ENCODE measurements at regions not wholly inside any gene's neighbourhood (a gene's known extent, or its start where the extent isn't known, plus 50 kb on each side); places are given as distances from the start of the nearest gene placed in this dataset.

GRCh38 chr2:126370201-126370600 is 285.8 kb upstream of the GYPC start:
- ATAC-seq (no peak), FAIRE-seq (no peak), DNase-seq (ENCODE audit: low read depth, low spot score) (no peak)
- Histone ChIP-seq H2AFZ (ENCODE audit: control insufficient read depth, low read depth, low read length) (no peak overlapping the region), H3K4me1 (ENCODE audit: control insufficient read depth, insufficient read depth, low read length) (no peaks in the 10 kb centered on the region), H3K4me3 (no peak overlapping the region), H3K9ac (ENCODE audit: control insufficient read depth, insufficient read depth, low read length) (no peak overlapping the region), H3K4me2 (ENCODE audit: control insufficient read depth, insufficient read depth) (no peak overlapping the region), H3K27me3 (replicated peaks in 1 of 2; ENCODE audit: control insufficient read depth in 2 of 2, insufficient read depth in 2 of 2, low read length in 1 of 2) (no peaks in the 10 kb centered on the region), H3K36me3 (ENCODE audit: control insufficient read depth in 2 of 2, insufficient read depth in 2 of 2, low read length in 1 of 2) (no peaks in the 10 kb centered on the region), H3K9me3 (replicated peaks; ENCODE audit: control insufficient read depth, insufficient read depth, low read length) (no peaks in the 10 kb centered on the region), H4K20me1 (ENCODE audit: control insufficient read depth, insufficient read depth) (no peaks in the 10 kb centered on the region), H3K79me2 (ENCODE audit: control insufficient read depth, insufficient read depth, low read length) (no peaks in the 10 kb centered on the region), H3K27ac (ENCODE audit: control insufficient read depth, insufficient read depth) (no peak overlapping the region)
- no peak for TF ChIP-seq TAF1 (IDR thresholded peaks at IDR 0.05; ENCODE audit: borderline replicate concordance, low read depth, low read length)
- no peak for TF ChIP-seq IKZF2 (IDR thresholded peaks at IDR 0.05)
- no peak for TF ChIP-seq SMARCA5 (IDR thresholded peaks at IDR 0.05)
- TF ChIP-seq CREM (IDR thresholded peaks at IDR 0.05; ENCODE audit: low read depth) = no peak
- TF ChIP-seq ETV6 (conservative IDR thresholded peaks at IDR 0.05 in 1 of 2, IDR thresholded peaks at IDR 0.05 in 1 of 2; ENCODE audit: borderline replicate concordance in 1 of 2, low read depth in 1 of 2) = no peak
- TF ChIP-seq FOS (IDR thresholded peaks at IDR 0.05; ENCODE audit: borderline replicate concordance, extremely low read depth, insufficient read length) = no peak
- TF ChIP-seq RAD51 (IDR thresholded peaks at IDR 0.05) = no peak
- no peak for TF ChIP-seq SPI1 (IDR thresholded peaks at IDR 0.05; ENCODE audit: borderline replicate concordance, insufficient read depth, low read depth, low read length)
- TF ChIP-seq RUNX3 (IDR thresholded peaks at IDR 0.05; ENCODE audit: low read length) = no peak
- no peak for TF ChIP-seq DPF2 (IDR thresholded peaks at IDR 0.05)
- TF ChIP-seq BRCA1 (IDR thresholded peaks at IDR 0.05; ENCODE audit: low read depth, low read length) = no peak
- TF ChIP-seq ZNF592 (IDR thresholded peaks at IDR 0.05) = no peak
- BruUV-seq (replicated peaks) = no TSS peak
- CTCF ChIA-PET = interaction anchor here (0.6 kb wide), 1 partner anchor 1508 kb away, joined by 3 read pairs; no protein-coding TSS in a partner anchor
- RAD21 ChIA-PET (ENCODE audit: unreplicated experiment) = no interaction called here
- in situ Hi-C loops (cut with MboI) = no loop called here
- intact Hi-C loops (cut with micrococcal nuclease; ENCODE audit: unreplicated experiment) = no loop called here
- POLR2A ChIA-PET = no interaction called here
- 55% methylated on average over 2 of the region's 2 CpGs for WGBS (ENCODE audit: insufficient coverage, insufficient replicate concordance, low lambda C conversion rate, missing lambda C conversion rate)
- SMC1A ChIA-PET (ENCODE audit: uncharacterized antibody, unreplicated experiment) = no interaction called here

Measured in GM12878 (cell line).